ENCODE measurements at regions not wholly inside any gene's neighbourhood (a gene's known extent, or its start where the extent isn't known, plus 50 kb on each side); places are given as distances from the start of the nearest gene placed in this dataset.

DNA sequence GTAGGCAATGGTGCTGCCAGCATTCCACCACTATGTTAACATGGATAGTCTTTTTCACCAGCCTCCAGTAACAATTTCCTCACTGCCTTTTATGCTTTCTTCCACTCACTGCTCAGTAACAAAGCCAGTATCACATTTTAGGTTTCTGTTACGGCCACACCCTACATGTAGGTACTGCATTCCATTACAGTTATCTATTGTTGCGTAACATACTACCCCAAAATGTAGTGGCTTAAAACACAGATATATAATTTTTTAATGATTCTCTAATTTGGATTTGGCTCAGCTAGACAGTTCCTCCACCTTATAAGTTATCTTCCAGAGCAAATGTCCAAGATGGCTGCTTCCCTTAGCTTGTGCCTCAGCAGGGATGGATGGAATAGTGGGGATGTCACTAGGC is 498.7 kb upstream of the ACVR2A start:
- POLR2A ChIA-PET: no interaction called here
- no peak overlapping the region for H3K27ac Mint-ChIP-seq
- Histone ChIP-seq H4K20me1 (ENCODE audit: control insufficient read depth, insufficient read depth, low read length, poor library complexity, severe bottlenecking) (no peaks in the 10 kb centered on the region), H2AFZ (ENCODE audit: insufficient read depth, low read depth, low read length, poor library complexity, severe bottlenecking) (no peak overlapping the region), H3K4me1 (ENCODE audit: control insufficient read depth in 2 of 2, insufficient read depth in 2 of 2, low read length in 2 of 2) (no peaks in the 10 kb centered on the region), H3K27me3 (replicated peaks in 1 of 4; ENCODE audit: control extremely low read depth in 1 of 4, control insufficient read depth in 3 of 4, insufficient read depth in 4 of 4, low read length in 3 of 4) (no peaks in the 10 kb centered on the region), H3K79me2 (ENCODE audit: control insufficient read depth, insufficient read depth, low read length) (no peaks in the 10 kb centered on the region), H3K9me3 (ENCODE audit: control extremely low read depth in 1 of 3, control insufficient read depth in 2 of 3, insufficient read depth in 1 of 3, low read length in 2 of 3) (peaks cover 0 to 2% (median 0%) of the 10 kb centered on the region in 3 donors), H3K4me2 (replicated peaks; ENCODE audit: low read depth, low read length, poor library complexity, severe bottlenecking) (no peak overlapping the region), H3K27ac (ENCODE audit: low read length in 2 of 2) (no peak overlapping the region), H3K4me3 (ENCODE audit: control extremely low read depth in 1 of 5, extremely low read depth in 1 of 5, insufficient read depth in 1 of 5, low read depth in 2 of 5, low read length in 4 of 5) (no peak overlapping the region), H3K36me3 (replicated peaks in 1 of 2; ENCODE audit: control extremely low read depth in 1 of 2, control insufficient read depth in 1 of 2, extremely low read depth in 1 of 2, insufficient read depth in 2 of 2, low read length in 1 of 2) (no peaks in the 10 kb centered on the region), H3K9ac (ENCODE audit: low read length) (no peak overlapping the region)
- H3K4me3 Mint-ChIP-seq: no peak overlapping the region
- no peak for DNase-seq
- H3K4me1 Mint-ChIP-seq: no peaks in the 10 kb centered on the region
- intact Hi-C loops (cut with micrococcal nuclease): no loop called here
- no peak for ATAC-seq (ENCODE audit: low read depth)
- H3K9me3 Mint-ChIP-seq (ENCODE audit: insufficient read depth): peaks cover 12% of the 10 kb centered on the region
- no peak for TF ChIP-seq EZH2 (IDR thresholded peaks at IDR 0.05; ENCODE audit: borderline replicate concordance, insufficient read depth, low read depth, low read length, poor library complexity, severe bottlenecking)
- TF ChIP-seq, protein P1, sequence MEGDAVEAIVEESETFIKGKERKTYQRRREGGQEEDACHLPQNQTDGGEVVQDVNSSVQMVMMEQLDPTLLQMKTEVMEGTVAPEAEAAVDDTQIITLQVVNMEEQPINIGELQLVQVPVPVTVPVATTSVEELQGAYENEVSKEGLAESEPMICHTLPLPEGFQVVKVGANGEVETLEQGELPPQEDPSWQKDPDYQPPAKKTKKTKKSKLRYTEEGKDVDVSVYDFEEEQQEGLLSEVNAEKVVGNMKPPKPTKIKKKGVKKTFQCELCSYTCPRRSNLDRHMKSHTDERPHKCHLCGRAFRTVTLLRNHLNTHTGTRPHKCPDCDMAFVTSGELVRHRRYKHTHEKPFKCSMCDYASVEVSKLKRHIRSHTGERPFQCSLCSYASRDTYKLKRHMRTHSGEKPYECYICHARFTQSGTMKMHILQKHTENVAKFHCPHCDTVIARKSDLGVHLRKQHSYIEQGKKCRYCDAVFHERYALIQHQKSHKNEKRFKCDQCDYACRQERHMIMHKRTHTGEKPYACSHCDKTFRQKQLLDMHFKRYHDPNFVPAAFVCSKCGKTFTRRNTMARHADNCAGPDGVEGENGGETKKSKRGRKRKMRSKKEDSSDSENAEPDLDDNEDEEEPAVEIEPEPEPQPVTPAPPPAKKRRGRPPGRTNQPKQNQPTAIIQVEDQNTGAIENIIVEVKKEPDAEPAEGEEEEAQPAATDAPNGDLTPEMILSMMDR (IDR thresholded peaks at IDR 0.05): no peak
- CTCF ChIA-PET: no interaction called here
- no peaks in the 10 kb centered on the region for H3K27me3 Mint-ChIP-seq
- WGBS (ENCODE audit: insufficient coverage): no CpG with 5 or more reads among the region's 2 CpGs

DNA sequence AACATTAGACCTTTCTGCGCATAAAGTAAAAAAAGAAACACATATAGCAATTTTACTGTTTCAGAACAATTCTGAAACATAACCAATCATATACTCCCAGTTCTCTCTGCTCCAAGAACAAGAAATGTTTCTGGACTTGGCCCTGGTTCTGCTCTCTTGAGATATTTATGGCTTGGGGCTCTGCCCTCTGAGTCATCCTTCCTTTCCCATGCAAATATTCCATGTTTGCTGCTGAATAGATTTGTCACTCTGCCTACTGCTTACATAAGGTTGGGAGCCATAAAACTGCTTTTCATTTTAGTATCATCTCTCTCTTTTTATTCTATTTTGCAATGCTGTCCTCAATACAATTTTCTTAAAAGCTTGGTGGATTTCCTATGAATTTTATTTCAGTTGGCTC is 499.6 kb upstream of the ACVR2A start:
- H3K27me3 ChIP-seq (replicated peaks in 1 of 4; ENCODE audit: control extremely low read depth in 1 of 4, control insufficient read depth in 3 of 4, insufficient read depth in 4 of 4, low read length in 3 of 4): no peaks in the 10 kb centered on the region
- ATAC-seq (ENCODE audit: low read depth) (no peak), DNase-seq (no peak)
- ChIA-PET POLR2A (no interaction called here), CTCF (no interaction called here)
- Mint-ChIP-seq H3K4me1 (no peaks in the 10 kb centered on the region), H3K27me3 (no peaks in the 10 kb centered on the region), H3K27ac (no peak overlapping the region), H3K4me3 (no peak overlapping the region), H3K9me3 (ENCODE audit: insufficient read depth) (peaks cover 12% of the 10 kb centered on the region)
- H3K9me3 ChIP-seq (ENCODE audit: control extremely low read depth in 1 of 3, control insufficient read depth in 2 of 3, insufficient read depth in 1 of 3, low read length in 2 of 3): peaks cover 0 to 2% (median 0%) of the 10 kb centered on the region in 3 donors
- H3K79me2 ChIP-seq (ENCODE audit: control insufficient read depth, insufficient read depth, low read length): no peaks in the 10 kb centered on the region
- no peak overlapping the region for H3K9ac ChIP-seq (ENCODE audit: low read length)
- intact Hi-C loops (cut with micrococcal nuclease): no loop called here
- no peak overlapping the region for H3K4me2 ChIP-seq (replicated peaks; ENCODE audit: low read depth, low read length, poor library complexity, severe bottlenecking)
- H2AFZ ChIP-seq (ENCODE audit: insufficient read depth, low read depth, low read length, poor library complexity, severe bottlenecking): no peak overlapping the region
- H4K20me1 ChIP-seq (ENCODE audit: control insufficient read depth, insufficient read depth, low read length, poor library complexity, severe bottlenecking): no peaks in the 10 kb centered on the region
- H3K4me3 ChIP-seq (ENCODE audit: control extremely low read depth in 1 of 5, extremely low read depth in 1 of 5, insufficient read depth in 1 of 5, low read depth in 2 of 5, low read length in 4 of 5): no peak overlapping the region
- H3K36me3 ChIP-seq (replicated peaks in 1 of 2; ENCODE audit: control extremely low read depth in 1 of 2, control insufficient read depth in 1 of 2, extremely low read depth in 1 of 2, insufficient read depth in 2 of 2, low read length in 1 of 2): no peaks in the 10 kb centered on the region
- WGBS (ENCODE audit: insufficient coverage): no CpG with 5 or more reads among the region's 1 CpG
- no peak for TF ChIP-seq EZH2 (IDR thresholded peaks at IDR 0.05; ENCODE audit: borderline replicate concordance, insufficient read depth, low read depth, low read length, poor library complexity, severe bottlenecking)
- TF ChIP-seq, protein P1 (IDR thresholded peaks at IDR 0.05): no peak
- no peak overlapping the region for H3K27ac ChIP-seq (ENCODE audit: low read length in 2 of 2)
- H3K4me1 ChIP-seq (ENCODE audit: control insufficient read depth in 2 of 2, insufficient read depth in 2 of 2, low read length in 2 of 2): no peaks in the 10 kb centered on the region
